ENCODE measurements at regions not wholly inside any gene's neighbourhood (a gene's known extent, or its start where the extent isn't known, plus 50 kb on each side); places are given as distances from the start of the nearest gene placed in this dataset.
"Not testable (repeated sequence)": the region's sequence is repeated elsewhere in the genome, so short reads cannot be mapped to it uniquely, and the experiment has no call there.

- H3F3A ChIP-seq (ENCODE audit: insufficient read depth, low read length, poor library complexity, severe bottlenecking) = no peaks in the 10 kb centered on the region
- no peak overlapping the region for H3K27ac ChIP-seq (ENCODE audit: low read length)
- H3K9me2 ChIP-seq (ENCODE audit: insufficient read depth, low read length) = no peaks in the 10 kb centered on the region
- no peak overlapping the region for H2AFZ ChIP-seq (ENCODE audit: low read depth, low read length)
- H4K20me1 ChIP-seq (ENCODE audit: insufficient read depth) = no peaks in the 10 kb centered on the region
- no peaks in the 10 kb centered on the region for H3K36me3 ChIP-seq (ENCODE audit: insufficient read depth, low read length)
- H3K9ac ChIP-seq (ENCODE audit: low read length) = no peak overlapping the region
- TF ChIP-seq CTCF (IDR thresholded peaks at IDR 0.05; ENCODE audit: poor library complexity, severe bottlenecking) = no peak
- no peak for TF ChIP-seq EP300 (conservative IDR thresholded peaks at IDR 0.05; ENCODE audit: poor library complexity, severe bottlenecking)
- no peak for TF ChIP-seq MXI1 (conservative IDR thresholded peaks at IDR 0.05; ENCODE audit: poor library complexity, severe bottlenecking)
- no peak for TF ChIP-seq EZH2 (IDR thresholded peaks at IDR 0.05; ENCODE audit: borderline replicate concordance, insufficient read depth, low read length, poor library complexity, severe bottlenecking)
- TF ChIP-seq SMC3 (conservative IDR thresholded peaks at IDR 0.05; ENCODE audit: poor library complexity) = no peak
- TF ChIP-seq TAF1 (IDR thresholded peaks at IDR 0.05; ENCODE audit: low read depth) = no peak
- TF ChIP-seq RAD21 (conservative IDR thresholded peaks at IDR 0.05) = no peak
- no peak overlapping the region for H3K4me2 ChIP-seq (ENCODE audit: low read length)
- no peaks in the 10 kb centered on the region for H3K27me3 ChIP-seq (ENCODE audit: insufficient read depth, low read depth, low read length)
- no peaks in the 10 kb centered on the region for H3K9me3 ChIP-seq (ENCODE audit: low read length)
- H3K79me2 ChIP-seq (replicated peaks; ENCODE audit: insufficient read depth, low read length) = no peaks in the 10 kb centered on the region
- no peak overlapping the region for H3K4me3 ChIP-seq (ENCODE audit: low read length)
Measured at GRCh38 chr1:187692799-187693198, 864.0 kb downstream of the PLA2G4A start.

GRCh38 chr1:187696073-187696472 is 867.3 kb downstream of the PLA2G4A start:
- Histone ChIP-seq H4K20me1 (ENCODE audit: insufficient read depth) (no peaks in the 10 kb centered on the region), H3K79me2 (replicated peaks; ENCODE audit: insufficient read depth, low read length) (no peaks in the 10 kb centered on the region), H2AFZ (ENCODE audit: low read depth, low read length) (no peak overlapping the region), H3F3A (ENCODE audit: insufficient read depth, low read length, poor library complexity, severe bottlenecking) (no peaks in the 10 kb centered on the region), H3K9me3 (ENCODE audit: low read length) (no peaks in the 10 kb centered on the region), H3K9me2 (ENCODE audit: insufficient read depth, low read length) (no peaks in the 10 kb centered on the region), H3K4me3 (ENCODE audit: low read length) (no peak overlapping the region), H3K27ac (ENCODE audit: low read length) (no peak overlapping the region), H3K36me3 (ENCODE audit: insufficient read depth, low read length) (no peaks in the 10 kb centered on the region), H3K4me2 (ENCODE audit: low read length) (no peak overlapping the region), H3K9ac (ENCODE audit: low read length) (no peak overlapping the region), H3K27me3 (ENCODE audit: insufficient read depth, low read depth, low read length) (no peaks in the 10 kb centered on the region)
- TF ChIP-seq RAD21 (conservative IDR thresholded peaks at IDR 0.05) (no peak), CTCF (IDR thresholded peaks at IDR 0.05; ENCODE audit: poor library complexity, severe bottlenecking) (no peak), EP300 (conservative IDR thresholded peaks at IDR 0.05; ENCODE audit: poor library complexity, severe bottlenecking) (no peak), EZH2 (IDR thresholded peaks at IDR 0.05; ENCODE audit: borderline replicate concordance, insufficient read depth, low read length, poor library complexity, severe bottlenecking) (no peak), MXI1 (conservative IDR thresholded peaks at IDR 0.05; ENCODE audit: poor library complexity, severe bottlenecking) (no peak), REST (IDR thresholded peaks at IDR 0.05; ENCODE audit: borderline replicate concordance) (no peak), SMC3 (conservative IDR thresholded peaks at IDR 0.05; ENCODE audit: poor library complexity) (no peak), TAF1 (IDR thresholded peaks at IDR 0.05; ENCODE audit: low read depth) (no peak), POLR2AphosphoS5 (IDR thresholded peaks at IDR 0.05) (no peak)

GRCh38 chr1:187703138-187704130 is 874.7 kb downstream of the PLA2G4A start:
- not testable (repeated sequence) for H3K27ac ChIP-seq (ENCODE audit: low read length); H3K36me3 ChIP-seq (ENCODE audit: insufficient read depth, low read length)

More at GRCh38 chr1:187703138-187704130, 874.7 kb downstream of the PLA2G4A start:
- not testable (repeated sequence) for H3K79me2 ChIP-seq (replicated peaks; ENCODE audit: insufficient read depth, low read length); H3K27me3 ChIP-seq (ENCODE audit: insufficient read depth, low read depth, low read length); H3K4me3 ChIP-seq (ENCODE audit: low read length); H4K20me1 ChIP-seq (ENCODE audit: insufficient read depth); H2AFZ ChIP-seq (ENCODE audit: low read depth, low read length); H3F3A ChIP-seq (ENCODE audit: insufficient read depth, low read length, poor library complexity, severe bottlenecking); H3K4me2 ChIP-seq (ENCODE audit: low read length); H3K9ac ChIP-seq (ENCODE audit: low read length); H3K9me3 ChIP-seq (ENCODE audit: low read length); H3K9me2 ChIP-seq (ENCODE audit: insufficient read depth, low read length)
